NCI-H226 (cell line): ENCODE measurements at regions not wholly inside any gene's neighbourhood (a gene's known extent, or its start where the extent isn't known, plus 50 kb on each side); places are given as distances from the start of the nearest gene placed in this dataset.

Source experiments
- DNase-seq: peaks from one replicate; pipeline ENCODE4 v3.0.0-alpha.2; 2015

- no peak for DNase-seq
These were observed 1177.3 kb upstream of the CDH18 start for GRCh38 chr5:21165344-21165743.

GRCh38 chr5:21164425-21164824, 1176.4 kb upstream of the CDH18 start:
- no peak for DNase-seq

GRCh38 chr5:21159510-21160059, 1171.6 kb upstream of the CDH18 start:
- DNase-seq, result peak; percentile 9

- peak; percentile 20 for DNase-seq
These were observed 1166.5 kb upstream of the CDH18 start for GRCh38 chr5:21154526-21154925.

GRCh38 chr5:21152611-21153010, 1164.6 kb upstream of the CDH18 start:
- peak; percentile 95 for DNase-seq

- peak; percentile 12 for DNase-seq
These were observed 1157.4 kb upstream of the CDH18 start for GRCh38 chr5:21145376-21145775.

- DNase-seq, result no peak
These were observed 1155.7 kb upstream of the CDH18 start for GRCh38 chr5:21143686-21144085.

- DNase-seq, result no peak
These were observed 1154.8 kb upstream of the CDH18 start for GRCh38 chr5:21142791-21143190.

- no peak for DNase-seq
These were observed 1153.0 kb upstream of the CDH18 start for GRCh38 chr5:21140987-21141386.

GRCh38 chr5:21126236-21126635, 1138.2 kb upstream of the CDH18 start:
- peak; percentile 25 for DNase-seq

- DNase-seq, result no peak
These were observed 1137.4 kb upstream of the CDH18 start for GRCh38 chr5:21125238-21125983.

- DNase-seq, result peak; percentile 3
These were observed 1133.2 kb upstream of the CDH18 start for GRCh38 chr5:21121213-21121612.

- DNase-seq, result no peak
These were observed 1109.7 kb upstream of the CDH18 start for GRCh38 chr5:21097661-21098060.

- no peak for DNase-seq
These were observed 1106.6 kb upstream of the CDH18 start for GRCh38 chr5:21094619-21095018.

GRCh38 chr5:21087766-21088165, 1099.8 kb upstream of the CDH18 start:
- DNase-seq, result no peak

GRCh38 chr5:21085791-21086190, 1097.8 kb upstream of the CDH18 start:
- no peak for DNase-seq

GRCh38 chr5:21071986-21072385, 1084.0 kb upstream of the CDH18 start:
- no peak for DNase-seq

GRCh38 chr5:21071421-21071820, 1083.4 kb upstream of the CDH18 start:
- DNase-seq, result no peak

- peak; percentile 6 for DNase-seq
These were observed 1082.9 kb upstream of the CDH18 start for GRCh38 chr5:21070858-21071257.

GRCh38 chr5:21067724-21068123, 1079.7 kb upstream of the CDH18 start:
- no peak for DNase-seq

GRCh38 chr5:21063146-21063545, 1075.1 kb upstream of the CDH18 start:
- no peak for DNase-seq

GRCh38 chr5:21058289-21058688, 1070.3 kb upstream of the CDH18 start:
- DNase-seq, result no peak

GRCh38 chr5:21051945-21052344, 1063.9 kb upstream of the CDH18 start:
- no peak for DNase-seq

- no peak for DNase-seq
These were observed 1061.9 kb upstream of the CDH18 start for GRCh38 chr5:21049901-21050300.

GRCh38 chr5:21030981-21031380, 1043.0 kb upstream of the CDH18 start:
- DNase-seq, result no peak
